ENCODE measurements at regions not wholly inside any gene's neighbourhood (a gene's known extent, or its start where the extent isn't known, plus 50 kb on each side); places are given as distances from the start of the nearest gene placed in this dataset.

DNA sequence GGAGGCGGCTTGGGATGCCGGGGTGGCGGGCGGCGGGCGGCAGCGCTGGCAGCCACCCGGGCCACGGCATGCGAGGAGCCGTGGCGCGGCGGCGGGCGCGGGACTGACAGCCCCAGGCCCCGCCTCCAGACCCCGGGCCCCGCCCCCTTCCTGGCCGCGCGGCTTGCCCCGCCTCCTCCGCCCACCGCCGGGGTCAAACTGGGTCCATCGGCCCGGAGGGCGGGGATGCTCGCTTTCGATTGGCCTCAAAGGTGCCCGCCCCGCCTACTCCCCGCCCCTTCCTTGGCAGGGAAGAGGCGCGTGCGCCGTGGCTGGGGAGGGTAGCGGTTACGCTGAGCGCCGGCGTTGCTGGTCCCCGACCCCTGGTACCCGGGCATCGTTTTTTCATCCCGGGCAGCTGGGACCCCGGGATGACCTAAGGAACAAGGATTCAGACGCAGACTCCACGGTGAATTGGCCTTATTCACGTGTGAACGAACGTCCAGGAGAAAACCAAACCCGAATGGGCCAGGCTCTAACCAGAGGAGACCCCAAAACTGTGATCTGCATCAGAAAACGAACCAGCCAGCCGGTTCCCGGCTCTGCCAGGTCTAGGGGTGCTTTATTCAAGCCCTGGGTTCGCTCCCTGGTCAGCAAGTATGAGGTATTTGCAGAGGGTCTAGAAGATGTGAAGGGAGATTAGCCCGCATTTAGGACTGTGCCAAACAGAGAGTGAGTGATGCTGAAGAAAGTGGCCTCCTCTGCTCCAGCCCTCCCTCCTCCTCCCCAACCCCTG lies 117.2 kb upstream of the GUCA2B start:
- H3K4me3 ChIP-seq (ENCODE audit: low read length): peak overlapping the region; percentile 78
- peak; percentile 89 for DNase-seq (ENCODE audit: low read depth, low spot score)

DNA sequence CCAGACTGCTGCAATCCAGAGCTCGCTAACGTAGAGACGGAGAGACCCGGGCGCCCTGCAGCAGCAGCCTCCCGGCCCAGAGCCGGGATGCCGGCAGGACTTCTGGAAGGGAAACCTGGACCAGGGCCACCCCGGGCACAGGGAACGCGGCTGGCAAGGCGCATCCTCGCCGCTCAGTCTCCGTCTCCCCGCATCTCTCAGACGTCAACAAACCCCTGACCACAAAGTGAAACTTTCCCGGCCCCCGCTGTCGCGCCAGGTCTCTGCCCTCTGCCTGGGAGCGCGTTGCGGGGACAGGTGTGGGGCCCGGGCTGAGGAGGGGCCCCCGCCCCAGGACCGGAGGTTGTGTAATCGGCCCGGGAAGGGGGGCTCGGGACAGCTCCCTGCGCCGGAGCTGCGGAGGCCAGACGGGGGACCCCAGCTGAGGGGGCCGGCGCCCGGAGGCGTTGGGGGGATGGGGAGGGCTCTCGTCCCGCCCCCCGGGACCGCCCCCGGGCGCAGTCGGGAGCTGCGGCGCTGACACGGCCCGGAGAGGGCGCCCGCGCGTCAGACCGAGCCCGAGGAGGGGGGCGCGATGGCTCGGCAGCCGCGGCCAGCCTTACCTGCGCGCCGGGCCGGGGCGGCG lies 116.6 kb upstream of the HIVEP3 start:
- peak; percentile 34 for DNase-seq (ENCODE audit: low read depth, low spot score)
- peak overlapping the region; percentile 78 for H3K4me3 ChIP-seq (ENCODE audit: low read length)

DNA sequence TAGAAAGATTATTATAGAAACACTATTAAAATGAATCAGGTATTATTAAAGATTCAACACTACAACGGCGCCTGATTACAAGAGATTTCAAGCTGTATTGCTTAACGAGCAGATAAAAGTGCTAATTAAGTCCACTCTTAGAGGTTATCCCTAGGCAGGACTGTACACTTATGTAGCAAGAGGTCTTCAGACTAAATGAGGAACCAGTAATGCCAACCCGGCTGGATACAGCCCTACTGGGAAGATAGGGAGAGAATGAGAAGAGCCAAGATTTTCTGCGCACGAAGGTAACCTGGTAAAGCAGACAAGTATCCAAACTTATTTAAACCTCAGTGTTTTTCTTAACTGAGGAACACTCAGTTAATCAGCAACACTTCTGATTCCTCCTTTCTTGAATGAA lies 115.7 kb upstream of the HIVEP3 start:
- H3K4me3 ChIP-seq (ENCODE audit: low read length): peak overlapping the region; percentile 78
- DNase-seq (ENCODE audit: low read depth, low spot score): no peak

DNA sequence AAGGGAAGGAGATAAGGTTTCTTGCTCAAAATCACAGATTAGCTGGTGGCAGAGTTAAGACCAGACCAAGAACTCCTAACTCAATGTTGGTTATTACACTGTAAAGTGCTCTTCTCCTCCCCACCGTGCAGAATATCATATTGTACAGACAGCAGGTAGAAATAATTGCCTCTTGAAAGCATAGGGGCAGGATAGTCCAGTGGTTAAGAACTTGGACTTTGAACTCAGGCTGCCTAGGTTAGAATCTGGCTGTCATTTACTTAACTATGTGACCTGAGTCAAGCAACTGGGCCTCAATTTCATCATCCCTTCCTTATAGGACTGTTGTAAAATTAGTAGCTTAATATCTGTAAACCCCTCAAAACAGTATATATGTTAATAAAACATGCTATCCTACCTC lies 114.9 kb upstream of the HIVEP3 start:
- no peak for DNase-seq (ENCODE audit: low read depth, low spot score)
- H3K4me3 ChIP-seq (ENCODE audit: low read length): no peak overlapping the region

DNA sequence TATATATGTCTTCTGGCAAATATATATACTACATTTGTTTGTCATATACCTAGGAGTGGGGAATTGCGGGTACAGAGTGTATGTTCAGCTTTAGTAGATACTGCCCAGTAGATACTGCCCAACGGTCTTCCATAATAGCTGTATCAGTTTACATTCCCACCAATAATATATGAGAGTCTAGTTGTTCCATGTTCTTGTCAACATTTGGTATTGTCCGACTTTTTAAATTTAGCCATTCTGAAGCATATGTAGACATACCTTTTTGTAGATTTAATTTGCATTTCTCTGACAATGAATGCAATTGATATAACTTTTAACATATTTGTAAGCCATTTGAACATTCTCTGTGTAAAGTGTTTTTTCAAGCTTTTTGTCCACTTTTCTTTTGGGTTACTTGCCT lies 99.0 kb upstream of the HIVEP3 start:
- no peak for DNase-seq (ENCODE audit: low read depth, low spot score)
- H3K4me3 ChIP-seq (ENCODE audit: low read length): no peak overlapping the region

DNA sequence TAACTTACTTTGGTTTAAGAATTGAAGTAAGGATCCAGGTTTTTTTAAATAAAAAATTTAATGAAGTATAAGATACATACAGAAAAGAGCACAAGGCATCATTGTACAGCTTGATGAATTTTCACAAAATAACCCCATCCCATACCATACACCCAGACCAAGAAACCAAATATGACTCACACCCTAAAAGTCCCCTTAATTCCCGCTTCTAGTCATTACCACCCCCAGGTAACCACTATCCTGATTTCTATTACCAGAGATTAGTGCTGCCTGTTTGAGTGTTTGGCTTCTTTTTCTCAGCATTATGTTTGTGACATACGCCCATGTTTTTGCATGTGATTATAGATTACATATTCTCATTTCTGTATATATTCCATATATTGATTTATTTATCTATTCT lies 98.5 kb upstream of the HIVEP3 start:
- H3K4me3 ChIP-seq (ENCODE audit: low read length): no peak overlapping the region
- DNase-seq (ENCODE audit: low read depth, low spot score): no peak

DNA sequence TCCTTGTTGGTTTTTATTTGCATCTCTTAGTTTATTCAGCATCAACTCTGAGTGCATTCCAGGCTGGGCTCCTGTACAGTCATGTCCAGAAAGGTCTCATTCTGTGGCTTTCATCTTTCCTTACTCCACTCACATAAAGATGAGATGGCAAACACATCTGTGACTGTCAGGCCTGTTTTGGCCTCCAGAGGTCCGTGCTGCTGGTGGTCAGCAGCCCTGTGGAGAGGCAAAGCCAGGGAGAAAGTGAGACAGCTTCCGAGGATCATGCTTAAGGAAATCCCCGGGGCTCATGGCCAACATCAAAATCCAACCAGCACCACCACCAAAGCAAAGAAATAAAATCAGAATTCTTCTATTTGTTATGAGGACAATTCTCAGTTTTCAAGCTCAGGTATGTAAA lies 96.1 kb upstream of the HIVEP3 start:
- H3K4me3 ChIP-seq (ENCODE audit: low read length): no peak overlapping the region
- no peak for DNase-seq (ENCODE audit: low read depth, low spot score)

DNA sequence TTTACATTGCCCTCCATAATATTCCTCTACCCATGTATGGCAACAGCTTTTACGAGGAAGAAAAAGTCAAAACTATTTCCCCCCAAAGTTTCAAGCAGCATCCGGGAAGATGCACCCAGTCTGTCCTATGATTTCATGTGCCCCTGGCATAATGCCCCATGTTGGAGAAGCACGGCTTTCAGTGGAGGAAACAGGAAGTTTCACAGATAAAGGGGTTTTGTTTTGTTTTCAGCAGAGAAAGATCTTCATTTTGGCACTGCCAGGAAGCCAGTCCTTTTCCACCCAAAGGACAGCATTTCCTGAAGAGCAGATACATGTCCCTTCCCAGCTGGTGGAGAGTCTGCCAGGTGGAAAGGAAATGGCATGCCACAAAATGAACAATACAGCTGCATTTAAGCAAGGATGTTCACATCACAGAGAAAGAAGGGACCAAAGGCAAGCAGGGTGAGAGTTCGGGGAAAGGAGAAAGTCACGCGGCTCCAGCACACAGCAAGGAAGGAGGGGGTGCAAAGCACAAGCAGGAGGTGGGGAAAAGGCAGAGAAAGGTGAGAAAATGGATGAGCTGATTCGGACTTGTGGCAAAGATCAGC lies 95.3 kb upstream of the HIVEP3 start:
- peak; percentile 69 for DNase-seq (ENCODE audit: low read depth, low spot score)
- peak overlapping the region; percentile 32 for H3K4me3 ChIP-seq (ENCODE audit: low read length)

DNA sequence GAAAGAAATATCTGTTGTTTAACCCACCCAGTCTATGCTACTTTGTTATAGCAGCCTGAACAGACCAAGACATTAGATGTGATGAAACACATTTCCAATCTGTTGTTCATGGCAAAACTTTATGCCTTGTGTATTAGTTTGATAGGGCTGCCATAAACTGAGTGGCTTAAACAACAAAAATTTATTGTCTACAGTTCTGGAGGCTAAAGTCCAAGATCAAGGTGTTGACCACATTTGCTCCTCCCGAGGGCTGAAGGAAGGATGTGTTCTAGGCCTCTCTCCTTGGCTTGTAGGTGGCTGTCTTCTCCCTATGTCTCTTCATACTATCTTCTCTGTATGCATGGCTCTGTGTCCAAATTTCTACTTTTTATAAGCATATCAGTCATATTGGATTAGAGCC lies 94.1 kb upstream of the HIVEP3 start:
- DNase-seq (ENCODE audit: low read depth, low spot score): no peak

DNA sequence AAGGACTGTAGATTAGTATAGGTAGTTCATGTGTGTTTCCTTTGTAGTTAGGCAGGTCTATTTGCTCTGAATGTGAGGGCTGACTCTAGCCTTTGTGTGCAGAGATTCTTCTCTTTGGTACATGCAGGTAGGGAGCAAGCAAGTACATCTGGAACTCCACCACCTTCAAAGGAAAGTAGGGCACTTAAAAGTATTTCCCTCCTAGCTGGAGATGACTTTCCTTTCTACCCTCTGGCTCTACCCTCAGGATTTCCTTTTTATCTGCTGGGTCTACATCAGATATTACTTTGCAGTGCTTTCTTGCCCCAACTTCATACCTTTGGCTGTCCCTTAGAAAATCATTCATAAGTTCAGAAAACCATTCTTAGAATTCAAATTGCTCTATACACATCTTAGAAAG lies 91.7 kb upstream of the HIVEP3 start:
- H3K4me3 ChIP-seq (ENCODE audit: low read length): no peak overlapping the region

More for the DNA sequence above, 94.1 kb upstream of the HIVEP3 start:
- no peak overlapping the region for H3K4me3 ChIP-seq (ENCODE audit: low read length)

DNA sequence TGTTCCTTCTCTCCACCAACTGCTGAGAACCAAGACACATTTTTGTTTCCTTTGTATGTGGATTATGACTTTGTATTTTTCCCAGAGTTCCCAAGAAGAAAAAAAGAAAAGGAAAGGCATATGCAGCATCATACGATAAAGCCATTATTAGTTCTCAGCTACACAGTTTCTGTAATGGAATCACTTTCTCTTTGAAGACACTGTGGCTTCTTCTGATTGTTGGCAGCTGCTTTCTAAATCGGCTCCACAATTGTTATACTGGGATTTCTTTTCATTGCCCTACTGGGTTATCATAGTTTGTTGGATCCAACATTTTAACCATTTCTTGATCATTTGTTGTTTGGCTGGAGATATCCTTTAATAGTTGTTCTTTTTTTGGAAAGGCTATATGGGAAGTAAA lies 89.5 kb upstream of the HIVEP3 start:
- no peak overlapping the region for H3K4me3 ChIP-seq (ENCODE audit: low read length)
- DNase-seq (ENCODE audit: low read depth, low spot score): no peak

More for the DNA sequence above, 91.7 kb upstream of the HIVEP3 start:
- DNase-seq (ENCODE audit: low read depth, low spot score): no peak

DNA sequence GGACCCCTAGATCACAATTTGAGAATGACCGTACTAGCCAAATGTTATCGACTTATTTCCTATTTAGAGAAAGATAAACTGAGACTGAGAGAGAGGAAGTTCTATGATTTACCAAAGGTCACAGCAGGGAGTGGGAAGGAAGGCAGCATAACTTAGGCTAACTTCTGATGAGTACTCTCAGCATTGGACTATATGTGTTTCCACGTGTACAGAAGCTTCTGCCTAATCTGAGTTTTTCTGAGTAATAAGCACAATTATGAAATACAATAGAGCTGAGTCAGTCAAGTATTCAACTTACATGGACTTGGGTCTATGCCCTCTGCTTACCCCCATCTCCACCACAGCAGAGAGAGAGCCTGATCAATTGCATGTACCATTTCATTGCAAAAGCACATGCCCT lies 88.1 kb upstream of the HIVEP3 start:
- H3K4me3 ChIP-seq (ENCODE audit: low read length): no peak overlapping the region
- no peak for DNase-seq (ENCODE audit: low read depth, low spot score)

DNA sequence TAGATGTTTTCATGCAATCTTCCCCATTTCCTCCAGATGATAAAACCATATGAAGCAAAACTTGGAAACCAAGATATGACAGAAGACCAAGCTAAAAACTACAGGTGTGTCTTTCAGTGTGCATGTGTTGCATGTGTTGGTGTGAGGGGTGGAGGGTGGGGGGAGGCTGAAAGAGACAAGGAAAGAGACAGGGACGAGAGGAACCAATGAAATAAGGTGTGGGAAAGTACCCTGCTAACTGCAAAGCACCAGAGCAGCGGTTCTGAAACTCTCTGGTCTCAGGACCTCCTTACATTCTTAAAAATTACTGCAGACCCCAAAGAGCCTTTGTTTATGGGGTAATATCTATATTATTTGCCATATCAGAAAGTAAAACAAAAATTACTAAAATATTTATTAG lies 87.4 kb upstream of the HIVEP3 start:
- no peak for DNase-seq (ENCODE audit: low read depth, low spot score)
- no peak overlapping the region for H3K4me3 ChIP-seq (ENCODE audit: low read length)

DNA sequence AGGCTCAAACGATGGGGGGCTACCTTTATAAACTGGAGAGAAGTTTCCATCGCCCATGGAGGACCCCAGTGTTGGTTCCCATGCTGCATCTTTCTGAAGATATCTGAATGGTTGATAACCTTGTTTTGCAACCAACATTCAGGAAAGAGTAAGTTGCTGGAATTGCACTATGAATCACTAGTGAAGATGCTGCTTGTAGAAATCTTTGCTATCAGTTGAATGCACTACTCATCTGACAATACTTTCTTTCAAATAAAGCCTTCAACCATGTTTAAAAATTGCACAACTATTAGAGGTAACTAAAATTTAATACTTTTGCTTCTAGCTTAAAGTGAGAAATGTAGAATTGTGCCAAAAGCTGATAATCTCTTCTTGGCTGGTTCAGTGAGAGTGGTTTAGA lies 86.8 kb upstream of the HIVEP3 start:
- H3K4me3 ChIP-seq (ENCODE audit: low read length): no peak overlapping the region
- no peak for DNase-seq (ENCODE audit: low read depth, low spot score)

DNA sequence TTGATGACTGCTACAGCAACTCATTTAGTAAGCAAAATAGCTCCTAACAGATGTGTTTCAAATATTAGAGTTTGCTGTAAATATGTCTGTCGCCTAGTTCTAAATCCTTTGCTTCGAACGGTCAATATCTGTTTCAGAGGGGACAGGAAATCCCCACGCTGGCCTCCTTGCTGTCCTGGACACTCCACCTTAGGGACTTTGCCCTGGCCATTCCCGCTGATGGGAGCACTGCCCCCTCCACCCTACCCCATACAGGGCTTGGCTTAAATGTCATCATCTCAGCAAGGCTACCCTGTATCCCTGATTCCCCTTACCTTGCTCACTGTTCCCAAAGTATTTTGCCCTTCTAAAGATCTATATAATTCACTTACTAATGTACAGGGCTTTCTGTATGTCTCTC lies 86.1 kb upstream of the HIVEP3 start:
- DNase-seq (ENCODE audit: low read depth, low spot score): no peak
- H3K4me3 ChIP-seq (ENCODE audit: low read length): no peak overlapping the region

DNA sequence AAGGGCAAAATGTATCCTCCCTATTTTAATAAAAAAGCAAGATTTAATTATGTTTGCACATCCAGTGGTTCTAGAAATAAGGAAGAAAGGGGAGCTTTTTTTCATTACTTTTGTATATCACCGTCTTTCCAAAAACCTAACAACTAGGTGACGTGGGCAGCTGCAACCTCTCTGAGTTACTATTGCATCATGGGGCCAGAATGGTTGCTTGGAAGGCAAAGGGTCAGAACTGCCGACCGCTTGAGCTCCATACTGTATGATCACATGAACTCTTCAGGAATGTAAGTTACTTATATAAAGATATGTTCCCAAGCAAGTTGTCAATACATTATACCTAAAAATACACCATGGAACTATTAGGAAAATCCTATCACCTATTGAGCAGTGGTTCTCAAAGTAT lies 85.6 kb upstream of the HIVEP3 start:
- no peak for DNase-seq (ENCODE audit: low read depth, low spot score)
- H3K4me3 ChIP-seq (ENCODE audit: low read length): no peak overlapping the region

DNA sequence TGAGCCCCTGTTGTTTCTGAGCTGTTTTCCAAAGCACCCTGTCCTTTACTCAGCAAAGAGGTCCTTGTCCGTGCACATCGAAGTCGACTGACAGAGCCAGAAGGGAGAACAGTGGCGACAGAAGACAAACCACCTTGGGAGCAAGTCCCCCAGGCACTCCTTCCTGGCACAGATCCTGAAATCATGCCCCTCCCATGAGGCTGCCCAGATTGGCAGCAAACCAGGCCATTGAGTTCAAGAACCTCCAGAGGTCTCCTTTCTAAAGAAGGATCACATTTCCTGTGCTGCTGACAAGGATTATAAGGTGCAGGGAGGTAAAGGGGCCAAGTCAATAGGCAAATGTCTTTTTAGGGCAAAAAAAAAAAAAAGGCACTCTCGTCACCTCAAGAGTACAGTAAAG lies 84.7 kb upstream of the HIVEP3 start:
- no peak for DNase-seq (ENCODE audit: low read depth, low spot score)
- H3K4me3 ChIP-seq (ENCODE audit: low read length): no peak overlapping the region

DNA sequence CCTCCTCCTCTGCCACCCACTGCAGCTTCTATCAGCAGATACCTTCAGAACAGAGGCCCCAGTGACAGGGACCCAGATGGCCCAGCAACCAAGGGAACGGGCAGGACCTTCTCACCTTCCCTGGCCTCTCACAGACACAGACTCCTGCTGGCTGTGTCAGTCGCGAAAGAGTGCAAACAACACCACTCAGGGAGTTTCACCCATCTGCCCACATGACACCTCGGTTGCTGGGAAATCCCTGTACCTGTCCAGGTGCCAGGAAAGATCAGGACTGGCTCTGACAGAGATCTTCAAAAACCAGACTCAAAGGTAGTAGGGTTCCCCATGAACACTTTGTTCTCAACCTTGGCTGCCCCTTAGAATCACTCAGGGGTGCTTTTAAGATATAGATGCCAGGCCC lies 83.5 kb upstream of the HIVEP3 start:
- no peak overlapping the region for H3K4me3 ChIP-seq (ENCODE audit: low read length)
- no peak for DNase-seq (ENCODE audit: low read depth, low spot score)

DNA sequence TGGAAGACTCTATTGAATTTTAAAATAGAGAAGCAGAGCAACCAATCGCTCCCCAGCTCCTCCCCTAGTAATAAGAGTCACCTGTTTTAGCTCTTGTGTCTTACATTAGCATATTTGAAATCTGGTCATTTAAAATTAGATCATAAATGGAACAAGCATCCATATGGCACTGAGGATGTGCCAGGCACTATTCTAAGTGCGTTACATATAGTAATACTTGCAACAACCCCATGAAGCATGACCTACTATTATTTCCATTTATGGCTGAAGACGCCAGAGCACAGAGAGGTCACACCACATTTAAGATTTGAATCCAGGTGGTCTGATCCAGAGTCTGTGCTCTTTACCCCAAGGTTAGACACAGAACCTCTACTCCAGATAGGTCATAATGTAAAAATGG lies 82.0 kb upstream of the HIVEP3 start:
- no peak overlapping the region for H3K4me3 ChIP-seq (ENCODE audit: low read length)
- DNase-seq (ENCODE audit: low read depth, low spot score): no peak

DNA sequence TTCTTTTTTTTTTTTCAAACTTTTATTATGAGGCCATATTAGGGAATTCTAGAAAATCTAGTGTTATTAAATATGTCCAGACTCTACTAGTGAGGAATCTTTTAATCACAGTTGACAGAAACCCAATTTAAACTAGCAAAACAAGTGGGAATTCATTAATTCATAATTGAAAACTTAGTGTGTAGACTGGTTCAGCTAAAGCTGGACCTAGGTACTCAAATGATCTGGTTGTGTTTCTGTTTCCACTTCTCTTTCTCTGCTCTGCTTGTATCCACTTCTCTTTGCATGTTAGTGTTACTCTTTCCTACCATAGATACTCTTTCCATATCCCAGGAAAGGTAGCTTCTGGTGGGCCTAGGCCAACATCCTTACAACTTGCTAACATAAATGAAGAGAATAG lies 81.2 kb upstream of the HIVEP3 start:
- DNase-seq (ENCODE audit: low read depth, low spot score): no peak
- no peak overlapping the region for H3K4me3 ChIP-seq (ENCODE audit: low read length)

DNA sequence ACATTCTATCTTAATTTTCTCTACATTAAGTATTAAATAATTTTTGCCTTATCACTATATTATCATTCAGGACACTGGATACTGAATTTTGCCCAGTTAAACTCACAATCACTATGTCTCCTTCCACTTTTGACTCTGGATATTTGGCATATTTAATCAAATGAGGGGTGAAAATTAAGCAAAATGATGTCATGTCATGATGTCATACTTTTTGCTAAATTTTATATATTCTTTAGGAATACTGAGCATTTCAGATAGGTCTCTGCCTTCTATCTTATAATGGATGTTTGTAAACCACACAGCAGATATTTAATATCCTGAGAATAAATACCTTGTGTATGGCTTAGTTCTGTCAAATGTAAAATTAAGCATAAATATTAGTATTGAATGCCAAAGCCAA lies 79.5 kb upstream of the HIVEP3 start:
- no peak overlapping the region for H3K4me3 ChIP-seq (ENCODE audit: low read length)
- DNase-seq (ENCODE audit: low read depth, low spot score): no peak
